A673 (cell line): ENCODE measurements at regions not wholly inside any gene's neighbourhood (a gene's known extent, or its start where the extent isn't known, plus 50 kb on each side); places are given as distances from the start of the nearest gene placed in this dataset.

Experiments used
- BruUV-seq: library from RNA; stranded (reverse); fragments of 400-500 nt; replicated peaks from 2 replicates; lab custom pipeline; 2021; lab: Mats Ljungman, UMichigan
- CTCF ChIA-PET: fragments of 300-600 bp; sonication (Branson Sonifier 250); formaldehyde crosslinking; loops from one replicate; lab custom pipeline; 2022; ENCODE audit warnings: antibody characterized with exemption; lab: Charles Lee
- POLR2A ChIA-PET: fragments of 300-600 bp; sonication (Branson Sonifier 250); formaldehyde crosslinking; loops from one replicate; lab custom pipeline; 2022; ENCODE audit warnings: antibody characterized with exemption; ENCODE audit not compliant: low non-redundant PET; lab: Charles Lee
- DNase-seq: peaks from one replicate; pipeline ENCODE4 v3.0.0-alpha.2; 2015; ENCODE audit warnings: low spot score
- H3K27ac ChIP-seq: fragments of 200-600 bp; sonication (generic); 2 replicates; pipeline ENCODE4 v1.5.1; 2016; ENCODE audit warnings: mixed run types, low read depth, mild to moderate bottlenecking, mixed read lengths, antibody characterized with exemption, low read length; ENCODE audit not compliant: poor library complexity, severe bottlenecking
- H3K27me3 ChIP-seq: fragments of 200-600 bp; sonication (generic); replicated peaks from 2 replicates; pipeline ENCODE4 v1.6.1; 2017; ENCODE audit warnings: mixed run types, low read depth, mild to moderate bottlenecking, mixed read lengths, antibody characterized with exemption, low read length; ENCODE audit not compliant: insufficient read depth, poor library complexity
- H3K36me3 ChIP-seq: fragments of 200-600 bp; sonication (generic); 2 replicates; pipeline ENCODE4 v1.6.1; 2016; ENCODE audit warnings: mixed run types, mild to moderate bottlenecking, mixed read lengths, antibody characterized with exemption, low read length; ENCODE audit not compliant: insufficient read depth, poor library complexity, severe bottlenecking
- H3K4me1 ChIP-seq: fragments of 200-600 bp; sonication (generic); 2 replicates; pipeline ENCODE4 v1.6.1; 2017; ENCODE audit warnings: mixed run types, mild to moderate bottlenecking, mixed read lengths, antibody characterized with exemption, low read length; ENCODE audit not compliant: insufficient read depth, poor library complexity, severe bottlenecking
- H3K4me3 ChIP-seq: fragments of 200-600 bp; sonication (generic); 2 replicates; pipeline ENCODE4 v1.5.1; 2016; ENCODE audit warnings: low read depth, mixed run types, mild to moderate bottlenecking, mixed read lengths, low read length; ENCODE audit not compliant: poor library complexity, severe bottlenecking
- H3K9me3 ChIP-seq: fragments of 200-600 bp; sonication (generic); 2 replicates; pipeline ENCODE4 v1.6.1; 2016; ENCODE audit warnings: mixed run types, low read depth, mild to moderate bottlenecking, mixed read lengths, antibody characterized with exemption, low read length; ENCODE audit not compliant: poor library complexity, severe bottlenecking
- EZH2 ChIP-seq: fragments of 200-600 bp; sonication (generic); IDR thresholded peaks from 2 replicates; pipeline ENCODE4 v1.6.1; 2017; ENCODE audit warnings: borderline replicate concordance, low read depth, mild to moderate bottlenecking, mixed read lengths, antibody characterized with exemption, low read length; ENCODE audit not compliant: poor library complexity, severe bottlenecking
- intact Hi-C: fragments of 100-400 bp; cut with micrococcal nuclease; formaldehyde crosslinking; loops from one replicate; pipeline ENCODE4 v1.10.0; 2022; ENCODE audit not compliant: unreplicated experiment
- TF ChIP-seq, protein P1 (sequence below): fragments of 300-800, 200-600 bp; sonication (generic); conservative IDR thresholded peaks from 2 replicates; pipeline ENCODE4 v1.5.1; 2017; ENCODE audit warnings: low read depth, mild to moderate bottlenecking, antibody characterized with exemption, low read length, moderate library complexity, mixed read lengths

- no peaks in the 10 kb centered on the region for H3K27me3 ChIP-seq
- no peak overlapping the region for H3K4me3 ChIP-seq
- CTCF ChIA-PET = no interaction called here
- no TSS peak for BruUV-seq
- intact Hi-C loops = no loop called here
- no peaks in the 10 kb centered on the region for H3K9me3 ChIP-seq
- H3K36me3 ChIP-seq = no peaks in the 10 kb centered on the region
- no peak for TF ChIP-seq EZH2
- TF ChIP-seq, protein P1, sequence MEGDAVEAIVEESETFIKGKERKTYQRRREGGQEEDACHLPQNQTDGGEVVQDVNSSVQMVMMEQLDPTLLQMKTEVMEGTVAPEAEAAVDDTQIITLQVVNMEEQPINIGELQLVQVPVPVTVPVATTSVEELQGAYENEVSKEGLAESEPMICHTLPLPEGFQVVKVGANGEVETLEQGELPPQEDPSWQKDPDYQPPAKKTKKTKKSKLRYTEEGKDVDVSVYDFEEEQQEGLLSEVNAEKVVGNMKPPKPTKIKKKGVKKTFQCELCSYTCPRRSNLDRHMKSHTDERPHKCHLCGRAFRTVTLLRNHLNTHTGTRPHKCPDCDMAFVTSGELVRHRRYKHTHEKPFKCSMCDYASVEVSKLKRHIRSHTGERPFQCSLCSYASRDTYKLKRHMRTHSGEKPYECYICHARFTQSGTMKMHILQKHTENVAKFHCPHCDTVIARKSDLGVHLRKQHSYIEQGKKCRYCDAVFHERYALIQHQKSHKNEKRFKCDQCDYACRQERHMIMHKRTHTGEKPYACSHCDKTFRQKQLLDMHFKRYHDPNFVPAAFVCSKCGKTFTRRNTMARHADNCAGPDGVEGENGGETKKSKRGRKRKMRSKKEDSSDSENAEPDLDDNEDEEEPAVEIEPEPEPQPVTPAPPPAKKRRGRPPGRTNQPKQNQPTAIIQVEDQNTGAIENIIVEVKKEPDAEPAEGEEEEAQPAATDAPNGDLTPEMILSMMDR = no peak
- no peaks in the 10 kb centered on the region for H3K4me1 ChIP-seq
- POLR2A ChIA-PET = no interaction called here
- no peak overlapping the region for H3K27ac ChIP-seq
- no peak for DNase-seq
Measured at GRCh38 chr7:46855851-46856250, 726.1 kb downstream of the TNS3 start.

DNA sequence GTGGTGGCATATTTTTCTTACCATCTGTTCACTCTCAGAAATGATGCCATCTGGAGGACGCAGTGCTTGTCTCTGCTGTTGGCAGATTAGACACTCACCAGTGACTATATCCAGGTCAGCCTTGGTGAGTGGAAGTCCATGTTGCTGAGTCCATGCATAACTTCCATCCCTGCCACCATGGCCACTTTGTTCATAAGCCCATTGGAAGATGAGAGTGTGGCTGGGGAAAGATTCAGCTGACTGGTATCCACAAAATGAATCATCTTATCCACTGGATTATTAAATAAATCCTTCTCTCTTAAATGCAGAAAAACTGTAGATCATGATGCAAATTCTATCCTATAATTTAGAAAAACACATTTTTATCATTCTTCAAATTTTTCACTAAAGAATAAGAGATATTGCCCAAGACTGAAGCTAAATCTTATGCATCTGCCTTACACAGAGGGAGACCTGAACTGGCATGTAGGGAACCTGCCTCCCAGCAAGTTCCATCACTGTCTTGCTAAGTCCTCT is 726.9 kb downstream of the TNS3 start:
- ChIA-PET CTCF (no interaction called here), POLR2A (no interaction called here)
- TF ChIP-seq EZH2 = no peak
- TF ChIP-seq, protein P1 = no peak
- no peaks in the 10 kb centered on the region for H3K4me1 ChIP-seq
- no peaks in the 10 kb centered on the region for H3K27me3 ChIP-seq
- no peak for DNase-seq
- H3K36me3 ChIP-seq = no peaks in the 10 kb centered on the region
- H3K9me3 ChIP-seq = no peaks in the 10 kb centered on the region
- H3K27ac ChIP-seq = no peak overlapping the region
- intact Hi-C loops = loop anchor here (5.0 kb wide), 1 partner anchor 52 kb away; no protein-coding TSS in a partner anchor
- H3K4me3 ChIP-seq = no peak overlapping the region
- no TSS peak for BruUV-seq

- POLR2A ChIA-PET = no interaction called here
- Histone ChIP-seq H3K4me3 (no peak overlapping the region), H3K4me1 (no peaks in the 10 kb centered on the region), H3K9me3 (no peaks in the 10 kb centered on the region), H3K27me3 (no peaks in the 10 kb centered on the region), H3K36me3 (no peaks in the 10 kb centered on the region), H3K27ac (no peak overlapping the region)
- no peak for DNase-seq
- CTCF ChIA-PET = no interaction called here
- TF ChIP-seq EZH2 = no peak
- TF ChIP-seq, protein P1 = no peak
- BruUV-seq = no TSS peak
- intact Hi-C loops = loop anchor here (5.0 kb wide), 1 partner anchor 54 kb away; no protein-coding TSS in a partner anchor
Measured at GRCh38 chr7:46853451-46853850, 728.5 kb downstream of the TNS3 start.
